HG02852 (cell line): ENCODE measurements at regions not wholly inside any gene's neighbourhood (a gene's known extent, or its start where the extent isn't known, plus 50 kb on each side); places are given as distances from the start of the nearest gene placed in this dataset.
"Not testable (repeated sequence)": the region's sequence is repeated elsewhere in the genome, so short reads cannot be mapped to it uniquely, and the experiment has no call there.

Experiments used
- ATAC-seq: cut with Tn5 transposase; IDR thresholded peaks from one replicate; pipeline ENCODE4 v1.9.1; 2021; ENCODE audit warnings: mild to moderate bottlenecking, moderate library complexity; ENCODE audit not compliant: unreplicated experiment

GRCh38 chr6:128738112-128738511 is 144.8 kb upstream of the LAMA2 start:
- ATAC-seq = peak; percentile 89

GRCh38 chr6:128736780-128737179 is 146.2 kb upstream of the LAMA2 start:
- no peak for ATAC-seq

DNA sequence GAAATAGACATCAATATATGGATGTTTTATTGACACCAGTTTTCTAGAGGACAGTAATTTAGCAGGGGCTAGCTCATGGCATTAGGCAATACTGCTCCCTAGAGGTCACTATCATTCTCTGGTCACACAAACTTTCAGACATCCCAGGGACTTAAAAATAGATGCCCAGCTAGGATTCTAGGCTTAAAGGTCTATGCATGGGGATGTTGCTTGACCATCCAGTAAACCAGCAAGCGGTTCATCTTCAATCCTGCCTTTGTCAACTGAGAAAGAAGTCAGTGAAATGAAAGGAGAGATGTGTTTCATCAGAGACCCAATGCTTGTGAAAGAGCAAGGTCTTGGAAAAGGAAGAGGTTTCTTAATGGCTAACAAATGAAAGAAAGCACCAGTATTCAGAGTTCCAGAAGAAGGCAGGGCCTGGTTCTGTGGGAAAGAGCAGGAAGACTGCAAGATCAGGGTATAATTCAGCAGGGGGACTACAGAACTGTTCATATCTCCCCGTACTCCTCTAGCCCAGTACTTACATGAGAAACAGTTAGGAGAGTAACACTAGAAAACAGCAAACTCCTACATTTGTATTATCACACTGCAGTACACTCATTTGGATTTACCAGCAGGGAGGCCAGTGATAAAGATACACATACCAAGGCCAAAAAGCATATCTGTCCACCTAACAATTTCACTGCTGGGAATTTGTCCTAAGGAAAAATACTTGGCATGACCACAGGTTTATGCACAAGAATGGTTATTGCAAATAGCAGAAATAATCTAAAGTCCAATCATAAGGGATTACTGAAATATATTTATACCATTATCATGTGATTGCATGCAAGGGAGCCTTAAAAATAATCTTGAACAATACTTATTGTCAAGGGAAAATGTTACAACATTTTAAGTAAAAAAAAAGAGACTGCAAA is 151.4 kb upstream of the LAMA2 start:
- no peak for ATAC-seq

- ATAC-seq = no peak
Measured at GRCh38 chr6:128727500-128727899, 155.4 kb upstream of the LAMA2 start.

DNA sequence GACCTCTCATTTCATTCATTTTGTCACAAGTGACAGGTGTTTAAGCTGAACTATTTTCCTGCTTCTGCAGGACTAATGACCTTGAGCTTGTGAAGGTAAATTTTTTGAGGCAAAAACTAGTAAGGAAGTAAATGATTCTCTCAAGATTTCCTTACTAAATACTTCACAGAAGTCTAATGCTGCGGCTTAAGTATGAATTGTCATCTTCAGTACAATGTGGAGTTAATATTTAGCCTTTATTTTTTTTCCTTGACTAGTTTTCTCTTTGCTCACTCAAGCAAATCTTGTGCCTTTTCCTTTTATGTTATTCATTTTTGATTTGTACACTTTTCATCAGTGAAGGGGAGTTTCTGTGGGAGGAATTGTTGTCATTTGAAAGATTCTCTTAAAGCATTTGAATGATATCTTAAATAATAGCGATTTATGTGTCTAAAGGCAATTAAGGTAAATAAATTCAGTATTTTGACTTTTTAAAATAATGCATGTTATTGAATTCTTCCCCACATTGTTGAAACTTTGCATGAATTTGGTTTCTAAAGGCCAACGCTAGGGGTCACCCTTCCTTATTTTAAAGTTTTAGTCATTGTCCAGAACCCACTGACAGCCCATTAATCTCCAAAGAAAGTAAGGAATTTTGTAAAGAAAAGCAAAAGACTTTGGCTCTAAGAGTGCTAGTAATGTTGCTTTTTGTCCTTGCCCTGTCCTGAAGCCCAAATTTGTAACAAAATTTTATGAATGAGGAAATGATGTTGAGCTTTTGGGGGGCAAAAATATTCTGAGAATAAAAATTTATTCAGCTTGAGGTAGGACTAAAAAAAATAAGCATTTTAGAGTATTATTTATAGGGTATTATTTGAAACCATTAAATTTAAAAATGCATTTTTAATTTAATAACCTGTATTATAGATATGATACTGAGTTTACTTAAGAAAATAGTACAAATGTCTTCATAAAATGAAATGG is 157.4 kb upstream of the LAMA2 start:
- peak; percentile 48 for ATAC-seq

GRCh38 chr6:128724738-128725137 is 158.2 kb upstream of the LAMA2 start:
- no peak for ATAC-seq

DNA sequence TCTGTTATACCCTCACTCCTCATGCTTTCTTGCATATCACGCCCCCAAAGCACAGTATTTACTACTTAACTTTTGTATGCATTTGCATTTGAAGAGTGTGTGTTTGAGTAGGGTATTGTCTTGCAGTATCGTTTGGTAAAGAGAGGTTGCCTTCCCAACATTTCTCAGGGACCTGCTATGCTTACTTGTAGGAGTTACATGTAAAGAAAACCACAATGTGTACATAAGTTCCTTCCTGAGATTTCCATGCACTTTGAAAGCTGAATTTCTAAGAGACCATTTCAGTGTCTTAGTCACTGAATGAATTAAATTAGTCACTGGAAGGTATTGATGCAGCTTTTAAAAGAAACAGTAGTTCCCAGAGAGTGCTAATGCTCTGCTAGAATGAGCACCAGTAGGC is 159.3 kb upstream of the LAMA2 start:
- no peak for ATAC-seq

- ATAC-seq = no peak
Measured at GRCh38 chr6:128720891-128721290, 162.0 kb upstream of the LAMA2 start.

DNA sequence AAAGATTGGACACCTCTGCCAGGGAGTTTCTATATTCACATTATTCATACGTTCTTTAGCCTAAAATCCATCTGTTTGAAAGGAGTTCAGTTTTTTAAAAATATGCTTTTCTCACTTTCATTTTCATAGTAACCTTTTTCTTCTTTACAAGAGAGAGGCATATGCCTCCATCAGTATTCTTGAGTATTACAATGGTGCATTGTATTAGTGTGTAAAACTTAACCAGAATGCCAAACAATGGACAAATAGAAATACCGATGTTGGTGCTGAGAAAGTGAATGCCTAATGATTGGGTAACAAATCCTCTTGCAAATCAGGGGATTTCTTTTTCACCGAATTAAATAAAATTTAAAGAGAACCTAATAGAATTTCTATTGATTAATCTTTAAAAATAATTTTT is 163.2 kb upstream of the LAMA2 start:
- ATAC-seq = no peak

DNA sequence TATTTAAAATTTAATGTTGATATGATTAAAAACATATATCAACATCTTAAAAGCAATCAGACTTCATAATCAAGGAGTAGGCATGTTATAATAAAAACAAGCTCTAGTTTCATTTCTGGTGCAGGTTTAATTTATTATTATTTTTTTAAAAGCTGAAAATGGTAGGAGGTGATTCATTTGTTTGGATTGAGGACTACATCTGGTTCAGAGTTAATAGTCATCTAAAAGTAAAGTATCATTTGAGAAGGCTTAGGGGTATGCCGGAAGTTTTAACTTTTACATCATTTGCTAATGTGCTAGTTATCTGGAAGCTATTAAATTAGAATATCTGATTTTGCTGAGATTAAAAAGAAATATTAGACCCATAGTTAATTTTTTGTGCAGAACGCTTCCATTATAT is 169.5 kb upstream of the LAMA2 start:
- ATAC-seq = no peak

GRCh38 chr6:128712898-128713297 is 170.0 kb upstream of the LAMA2 start:
- ATAC-seq = no peak

DNA sequence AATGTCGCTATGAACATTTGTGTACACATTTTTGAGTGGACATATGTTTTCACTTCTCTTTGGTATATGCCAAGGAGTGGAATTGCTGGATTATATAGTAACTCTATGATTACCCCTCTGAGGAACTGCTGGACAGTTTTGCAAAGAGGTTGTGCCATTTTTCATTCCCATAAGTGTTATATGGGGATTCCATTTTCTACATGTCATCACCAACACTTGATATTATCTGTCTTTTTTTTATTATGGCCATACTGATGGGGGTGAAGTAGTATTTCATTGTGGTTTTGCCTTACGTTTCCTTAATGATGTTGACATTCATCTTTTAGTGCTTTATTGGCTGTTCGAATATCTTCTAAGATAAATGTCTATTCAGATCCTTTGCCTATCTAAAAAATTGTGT is 171.8 kb upstream of the LAMA2 start:
- ATAC-seq = no peak

DNA sequence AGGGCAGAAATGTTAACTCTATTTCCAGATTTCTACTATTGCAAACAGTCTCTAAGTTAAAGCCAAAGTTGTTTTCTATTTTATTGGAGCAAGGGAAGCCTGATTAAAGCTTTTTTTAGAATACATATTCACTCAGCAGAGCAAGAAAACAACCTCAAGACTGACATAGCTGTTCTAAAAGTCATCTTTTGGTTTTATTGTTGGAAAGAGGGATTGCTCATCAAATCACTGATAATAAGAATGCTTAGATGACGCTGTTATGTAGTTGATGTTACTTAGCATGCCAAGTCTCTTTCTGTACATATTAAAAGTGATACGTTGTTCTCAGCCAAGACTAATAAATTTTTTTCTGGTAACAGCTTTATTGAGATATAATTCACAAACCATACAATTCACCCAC is 172.6 kb upstream of the LAMA2 start:
- ATAC-seq = no peak

- ATAC-seq = no peak
Measured at GRCh38 chr6:128704601-128705000, 178.3 kb upstream of the LAMA2 start.

DNA sequence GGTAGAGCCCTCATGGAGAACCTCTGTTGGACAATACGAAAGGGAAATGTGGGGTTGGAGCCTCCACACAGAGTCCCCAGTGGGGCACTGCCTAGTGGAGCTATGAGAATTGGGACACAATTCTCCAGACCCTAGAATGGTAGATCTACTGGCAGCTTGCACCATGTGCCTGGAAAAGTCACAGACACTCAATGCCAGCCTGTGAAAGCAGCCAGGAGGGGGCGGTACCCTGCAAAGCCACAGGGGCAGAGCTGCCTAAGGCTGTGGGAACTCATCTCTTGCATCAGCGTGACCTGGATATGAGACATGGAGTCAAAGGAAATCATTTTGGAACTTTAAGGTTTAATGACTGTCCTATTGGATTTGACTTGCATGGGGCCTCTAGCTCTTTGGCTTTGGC is 179.1 kb upstream of the LAMA2 start:
- not testable (repeated sequence) for ATAC-seq

DNA sequence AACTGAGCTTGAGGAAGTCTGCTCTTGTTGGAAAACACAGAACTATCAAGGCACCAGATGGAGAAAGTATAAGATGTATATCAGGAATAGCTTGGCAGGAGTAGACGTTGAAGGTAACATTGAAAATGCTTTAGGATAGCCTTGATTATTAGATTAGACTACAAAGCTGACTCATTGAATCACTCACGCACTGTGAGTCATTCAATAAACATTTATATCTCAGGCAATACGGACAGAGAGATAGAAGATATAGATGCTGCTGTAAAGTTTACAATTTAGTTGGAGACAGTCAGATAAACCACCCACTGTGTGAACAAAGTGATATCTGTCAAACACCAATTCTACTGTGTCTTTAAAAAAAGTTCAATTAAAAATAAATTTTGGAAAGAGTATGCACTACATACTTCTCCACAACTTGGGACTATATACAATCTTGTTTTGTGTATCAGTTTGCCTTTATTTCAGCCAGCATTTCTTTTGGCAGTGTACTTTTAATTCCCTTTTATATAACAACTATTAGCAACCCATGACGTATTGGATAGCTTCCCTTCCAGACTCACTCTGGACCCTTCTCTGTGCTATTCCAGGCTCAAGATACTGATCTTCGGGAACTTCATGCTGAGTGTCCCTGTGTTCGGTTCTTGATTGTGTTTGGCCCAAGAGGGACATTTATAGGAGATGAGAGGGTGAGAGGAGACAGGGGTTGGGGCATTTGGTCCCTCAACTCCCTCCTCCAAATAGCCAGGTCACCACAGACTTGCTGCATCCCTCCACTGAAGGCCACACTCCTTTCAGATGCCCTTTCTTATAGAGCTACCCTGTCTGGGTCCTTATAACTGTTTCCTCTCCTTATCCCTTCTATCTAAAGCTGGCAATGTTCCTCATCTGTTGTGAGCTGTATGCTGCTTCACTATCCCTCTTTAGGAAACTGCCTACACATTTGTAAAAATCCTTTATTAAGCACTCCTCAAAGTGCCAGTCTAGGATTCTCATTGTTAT is 176.6 kb upstream of the PTPRK start:
- ATAC-seq = no peak

DNA sequence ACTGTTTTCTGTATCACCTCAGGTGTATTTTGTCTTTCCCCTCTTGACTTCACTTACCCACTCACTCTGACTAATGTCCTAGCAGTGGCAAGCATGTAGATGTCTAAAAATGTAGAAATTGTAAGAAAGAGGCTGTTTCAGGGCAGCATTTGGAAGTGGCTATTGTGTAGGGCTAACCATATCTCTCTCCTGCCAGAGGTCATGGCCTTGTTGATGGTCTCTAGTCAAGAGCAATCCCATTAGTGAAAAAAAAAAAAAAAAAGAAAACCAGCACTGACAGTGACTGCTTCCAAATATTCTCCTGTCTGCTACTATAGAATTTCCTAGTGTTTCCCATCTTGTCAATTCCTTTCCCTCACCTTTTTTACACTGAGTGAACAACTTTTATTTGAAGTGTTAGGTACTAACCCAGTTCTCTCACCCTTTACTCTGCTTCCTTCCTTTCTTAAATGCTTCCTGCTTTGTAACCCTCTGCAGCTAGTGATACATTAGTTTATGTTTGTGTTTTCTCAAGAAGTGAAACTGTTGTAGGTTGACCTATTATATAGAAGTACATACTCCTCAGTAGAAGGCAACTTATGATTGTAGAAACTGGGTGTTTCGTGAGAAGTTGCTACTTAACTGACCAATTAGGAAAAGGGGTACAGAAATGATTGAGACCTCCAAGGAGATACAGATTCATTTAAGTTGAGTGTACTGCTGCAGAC is 174.1 kb upstream of the PTPRK start:
- peak; percentile 73 for ATAC-seq

GRCh38 chr6:128690063-128690462 is 169.7 kb upstream of the PTPRK start:
- no peak for ATAC-seq

GRCh38 chr6:128686084-128686483 is 165.7 kb upstream of the PTPRK start:
- ATAC-seq = no peak

- no peak for ATAC-seq
Measured at GRCh38 chr6:128676456-128676855, 156.1 kb upstream of the PTPRK start.
